SK-N-DZ (cell line): ENCODE measurements at regions not wholly inside any gene's neighbourhood (a gene's known extent, or its start where the extent isn't known, plus 50 kb on each side); places are given as distances from the start of the nearest gene placed in this dataset.

ENCODE experiments used
- DNase-seq: peaks from one replicate; pipeline ENCODE4 v3.0.0-alpha.2; 2015; ENCODE audit warnings: low spot score

- no peak for DNase-seq
Measured at GRCh38 chr2:33788044-33788443, 188.9 kb upstream of the FAM98A start.

- DNase-seq, result no peak
Measured at GRCh38 chr2:33786881-33787280, 187.8 kb upstream of the FAM98A start.

DNA sequence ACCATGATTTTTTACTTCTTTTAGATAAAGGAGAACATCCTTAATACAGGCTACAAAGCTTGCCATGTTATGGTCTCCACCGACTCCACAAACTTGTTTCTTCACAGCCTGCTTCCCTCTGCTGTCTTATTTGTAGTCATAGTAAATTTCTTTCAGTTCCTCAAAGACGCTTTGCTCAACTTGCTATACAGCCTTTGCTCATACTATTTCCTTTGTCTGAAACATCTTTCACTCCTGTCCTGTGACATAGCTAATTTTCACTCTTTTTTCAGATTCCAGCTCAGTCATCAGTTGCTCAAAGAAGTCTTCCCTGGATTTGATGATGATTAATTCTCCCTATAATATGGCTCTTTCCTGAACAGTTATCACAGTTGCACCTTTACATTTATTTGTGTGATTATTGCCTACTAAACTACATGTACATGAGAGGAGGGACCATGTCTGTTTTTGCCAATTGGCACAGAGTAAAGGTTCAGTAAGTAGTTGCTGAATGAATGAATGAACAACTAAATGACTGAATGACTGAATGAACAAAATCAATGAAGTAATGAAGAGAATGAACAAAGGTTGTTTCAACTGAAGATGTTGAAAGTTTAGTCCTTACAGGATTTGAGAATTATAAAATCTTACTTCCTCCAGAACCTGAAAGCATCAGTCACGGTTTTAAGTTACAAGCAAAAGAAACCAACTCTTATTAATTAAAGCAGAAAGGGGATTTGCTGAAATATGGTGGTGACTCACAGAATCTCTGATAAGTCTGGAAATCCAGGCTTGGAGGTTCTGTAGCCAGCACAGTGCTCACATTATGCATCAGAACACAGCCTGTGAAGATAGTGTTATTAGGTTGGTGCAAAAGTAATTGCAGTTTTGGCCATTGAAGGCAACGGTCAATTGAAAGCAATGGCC, 186.4 kb upstream of the FAM98A start:
- no peak for DNase-seq

GRCh38 chr2:33784488-33784887, 185.4 kb upstream of the FAM98A start:
- DNase-seq, result no peak

DNA sequence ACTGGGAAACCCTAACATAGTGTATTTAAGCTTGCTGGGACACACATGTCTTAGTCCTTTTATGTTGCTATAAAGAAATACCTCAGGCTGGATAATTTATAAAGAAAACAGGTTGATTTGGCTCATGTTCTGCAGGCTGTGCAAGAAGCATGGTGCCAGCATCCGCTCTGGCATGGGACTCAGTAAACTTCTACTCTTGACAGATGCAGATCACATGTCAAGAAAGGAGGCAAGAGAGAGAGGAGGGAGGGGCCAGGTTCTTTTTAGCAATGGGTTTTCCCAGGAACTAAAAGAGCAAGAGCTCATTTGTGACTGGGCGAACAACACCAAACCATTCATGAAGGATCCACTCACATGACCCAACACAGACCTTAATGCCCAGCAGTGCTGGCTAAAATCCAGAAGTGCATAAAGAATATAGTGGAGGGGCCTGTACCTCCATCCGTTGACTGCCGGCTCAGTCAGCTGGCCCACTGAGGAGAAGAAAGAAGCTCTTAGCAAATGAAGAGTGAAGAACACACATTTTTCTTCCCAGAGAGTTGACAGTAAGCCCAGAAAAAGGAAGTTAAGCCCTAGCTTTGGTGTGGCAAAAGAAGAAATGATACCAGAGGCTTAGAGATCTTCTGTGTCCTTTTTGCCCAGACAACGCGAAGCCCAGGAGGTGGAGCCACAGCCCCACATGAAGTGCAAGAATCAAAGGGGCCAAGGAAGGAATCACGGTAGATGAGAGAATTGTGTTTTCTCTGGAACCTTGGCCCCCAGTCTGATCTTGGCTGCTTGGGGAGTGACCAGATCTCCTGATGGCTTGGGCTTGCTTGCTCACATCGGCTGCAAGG, 183.5 kb upstream of the FAM98A start:
- no peak for DNase-seq

- DNase-seq, result no peak
Measured at GRCh38 chr2:33777786-33778185, 178.7 kb upstream of the FAM98A start.

- DNase-seq, result no peak
Measured at GRCh38 chr2:33775306-33775705, 176.2 kb upstream of the FAM98A start.

DNA sequence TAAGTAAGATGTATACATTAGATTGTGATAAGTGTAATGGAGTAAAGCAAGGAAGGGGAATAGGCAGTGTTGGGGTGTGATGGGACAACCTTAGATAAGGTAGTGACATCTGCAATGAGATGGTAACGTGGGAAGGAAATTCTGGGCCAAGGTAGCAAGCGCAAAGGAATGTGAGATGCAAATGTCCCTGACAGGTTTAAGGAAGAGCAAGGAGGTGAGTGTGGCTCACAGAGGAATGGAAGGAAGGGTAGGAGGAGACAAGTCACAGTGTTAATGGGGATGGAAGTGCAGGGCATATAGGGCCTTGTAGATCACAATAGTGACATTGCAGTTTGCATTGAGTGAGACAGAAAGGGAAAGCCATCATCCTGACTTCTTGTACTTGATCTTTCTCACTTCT, 170.9 kb upstream of the FAM98A start:
- DNase-seq, result no peak

DNA sequence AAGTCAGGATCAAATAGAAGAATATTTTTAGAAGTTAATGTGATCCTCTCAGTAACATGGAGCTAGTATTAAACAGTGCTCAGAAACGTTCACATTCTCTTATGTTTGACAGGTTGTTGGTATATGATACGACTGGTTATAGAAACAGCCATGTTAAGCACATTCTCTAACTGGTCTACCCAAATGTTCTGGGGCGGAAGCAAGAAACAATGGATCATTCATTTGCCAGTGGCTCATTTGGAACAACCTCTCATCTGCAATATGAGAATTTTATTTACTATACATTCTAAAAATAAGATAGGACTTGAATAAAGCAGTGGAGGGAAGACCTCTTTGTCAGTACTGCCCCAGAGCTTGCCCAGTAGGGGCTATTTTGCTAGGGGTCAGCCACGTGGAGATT, 167.1 kb upstream of the FAM98A start:
- no peak for DNase-seq

DNA sequence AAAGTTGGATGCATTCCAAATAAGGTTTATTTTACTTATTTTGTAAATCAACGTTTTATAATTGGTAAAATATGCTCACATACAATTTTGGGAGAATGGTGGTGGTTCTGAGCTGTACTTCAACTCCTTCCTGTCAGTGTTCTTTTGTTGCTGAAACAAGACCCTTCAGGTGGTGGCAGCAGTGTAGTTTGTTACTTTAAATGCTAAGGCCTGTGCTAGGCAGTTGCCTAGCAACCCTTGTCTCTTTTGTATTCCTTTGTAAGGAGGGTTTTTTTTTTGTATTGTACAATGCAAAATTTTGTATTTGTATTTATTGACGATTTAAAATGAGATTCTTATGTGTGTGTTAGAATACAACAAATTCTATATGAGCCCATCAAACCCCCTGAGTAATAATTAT, 166.0 kb upstream of the FAM98A start:
- DNase-seq, result no peak

- no peak for DNase-seq
Measured at GRCh38 chr2:33764551-33764950, 165.5 kb upstream of the FAM98A start.

DNA sequence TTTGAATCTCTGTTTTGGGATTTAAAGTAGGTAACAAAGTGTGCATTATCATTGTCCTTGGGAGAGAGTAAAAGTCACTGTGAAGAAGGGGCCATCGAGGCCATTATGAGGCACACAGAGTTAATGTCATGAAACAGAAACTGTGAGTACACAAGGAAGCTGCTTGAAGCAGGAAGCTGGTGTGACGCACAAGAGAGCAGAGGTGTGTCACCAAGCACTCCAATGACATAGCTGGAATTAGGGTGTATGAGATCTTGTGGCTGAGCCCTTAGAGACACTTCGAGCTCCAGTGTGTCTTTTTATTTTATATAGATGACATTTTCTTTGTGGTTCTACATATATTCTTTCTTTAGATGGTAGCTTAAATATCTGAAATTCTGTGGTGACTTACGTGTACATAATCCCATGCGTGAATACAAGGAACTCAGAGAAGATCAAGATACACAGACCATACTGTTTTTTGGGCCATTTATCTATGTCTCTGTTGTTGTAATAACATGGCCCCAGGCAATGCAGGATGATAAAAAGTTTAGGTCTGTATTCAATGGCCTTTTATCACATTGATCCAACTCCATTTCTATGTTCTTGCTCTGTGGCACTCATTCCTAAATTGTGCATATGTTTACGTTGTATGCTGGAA, 164.7 kb upstream of the FAM98A start:
- no peak for DNase-seq

GRCh38 chr2:33762636-33763035, 163.5 kb upstream of the FAM98A start:
- no peak for DNase-seq

- no peak for DNase-seq
Measured at GRCh38 chr2:33746208-33746800, 147.2 kb upstream of the FAM98A start.

- no peak for DNase-seq
Measured at GRCh38 chr2:33735096-33735495, 136.0 kb upstream of the FAM98A start.

DNA sequence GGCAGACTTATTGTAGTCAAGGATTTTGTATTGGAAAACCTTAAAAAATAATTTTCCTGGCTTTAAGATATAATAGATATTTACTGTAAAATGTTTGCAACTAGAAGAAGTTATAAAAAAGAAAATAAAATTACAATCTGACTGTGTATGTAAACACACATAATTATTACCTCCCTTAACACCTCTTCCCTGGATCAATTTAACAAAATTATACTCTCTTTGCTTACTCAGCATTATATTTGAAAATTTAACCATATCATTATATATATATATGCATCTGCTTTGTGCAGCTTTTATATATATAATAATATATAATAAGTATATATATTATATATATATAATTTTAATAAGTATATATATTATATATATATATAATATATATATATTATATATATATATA, 131.7 kb upstream of the FAM98A start:
- no peak for DNase-seq

- no peak for DNase-seq
Measured at GRCh38 chr2:33730193-33730592, 131.1 kb upstream of the FAM98A start.

DNA sequence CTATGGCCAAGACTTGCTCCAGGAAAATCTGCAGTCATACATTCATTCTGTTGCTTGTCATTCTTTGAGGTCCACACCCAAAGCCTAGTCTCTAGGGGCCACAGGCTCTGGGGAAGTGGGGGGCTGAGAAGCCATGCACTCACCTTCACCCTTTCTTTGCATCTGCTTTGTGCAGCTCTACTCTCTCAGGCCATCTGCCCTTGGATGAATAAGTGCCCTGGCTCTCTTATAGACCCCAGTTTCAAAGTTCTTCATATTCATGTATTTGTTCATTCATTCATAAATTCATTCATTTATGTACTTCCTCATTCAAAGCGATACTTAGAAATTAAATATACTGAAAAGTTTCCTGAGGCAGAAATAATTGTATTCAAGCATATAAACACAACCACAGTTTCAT, 130.3 kb upstream of the FAM98A start:
- no peak for DNase-seq

- no peak for DNase-seq
Measured at GRCh38 chr2:33728106-33728505, 129.0 kb upstream of the FAM98A start.

DNA sequence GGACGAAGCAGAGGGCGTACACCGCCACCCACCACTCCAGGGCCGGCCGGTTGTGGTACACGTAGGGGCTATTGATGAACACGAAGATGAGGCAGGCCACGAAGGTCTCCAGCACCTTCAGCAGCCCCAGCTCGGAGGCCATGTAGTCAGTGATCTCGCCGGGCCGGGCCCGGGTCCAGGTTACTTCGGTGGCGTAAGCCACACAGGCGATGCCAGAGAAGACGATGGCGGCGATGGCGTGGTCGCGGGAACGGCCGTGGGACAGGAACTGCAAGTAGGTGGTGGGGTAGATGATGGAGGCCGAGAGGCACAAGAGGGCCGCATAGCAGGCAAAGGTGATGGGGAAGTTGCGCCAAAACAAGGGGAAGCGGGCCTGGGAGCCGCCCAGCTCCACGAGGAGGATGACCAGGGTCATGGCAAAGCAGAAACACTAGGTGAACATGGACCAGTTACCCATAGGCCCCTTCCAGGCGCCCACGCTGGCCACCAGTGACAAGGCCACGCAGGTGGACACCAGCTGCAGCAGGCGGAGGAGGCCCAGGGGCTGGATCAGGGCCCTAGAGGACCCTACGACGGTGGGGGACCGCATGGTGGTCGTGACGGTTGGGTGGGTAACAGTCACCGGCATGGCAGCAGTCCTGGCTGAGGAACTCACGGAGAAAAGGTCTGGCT, 128.4 kb upstream of the FAM98A start:
- DNase-seq, result no peak

- DNase-seq, result no peak
Measured at GRCh38 chr2:33726415-33726814, 127.3 kb upstream of the FAM98A start.
